ENCODE measurements at regions not wholly inside any gene's neighbourhood (a gene's known extent, or its start where the extent isn't known, plus 50 kb on each side); places are given as distances from the start of the nearest gene placed in this dataset.

DNA sequence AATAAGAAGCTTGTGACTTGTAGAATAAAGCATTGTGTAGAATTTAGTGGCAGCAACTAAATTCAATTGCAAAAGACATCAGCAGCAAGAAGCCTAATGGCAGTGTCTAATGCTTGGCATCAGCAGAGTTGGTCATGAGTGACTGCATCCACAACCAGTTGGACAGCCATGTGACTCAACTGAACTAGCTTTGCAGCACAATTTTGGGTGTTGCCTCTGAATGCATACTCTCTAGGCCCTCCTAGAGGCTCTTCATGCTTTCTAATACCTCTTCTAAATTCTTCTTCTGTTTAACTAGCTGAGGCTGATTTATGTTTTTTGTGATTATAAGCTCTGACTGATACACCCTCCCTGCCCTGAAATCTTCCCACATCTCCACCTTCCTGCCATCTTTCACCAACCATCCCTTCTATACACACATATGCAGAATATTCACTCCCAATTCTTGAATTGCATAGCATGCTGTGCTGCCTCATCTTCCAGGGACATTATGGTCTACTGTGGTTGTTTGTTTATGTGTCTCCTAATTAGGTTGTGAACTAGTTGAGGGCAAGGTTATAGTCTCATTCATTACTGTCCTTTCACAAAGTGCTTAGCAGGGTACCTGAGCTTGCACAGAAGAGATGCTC, 266.7 kb upstream of the GJB5 start:
- TF ChIP-seq, protein P1, sequence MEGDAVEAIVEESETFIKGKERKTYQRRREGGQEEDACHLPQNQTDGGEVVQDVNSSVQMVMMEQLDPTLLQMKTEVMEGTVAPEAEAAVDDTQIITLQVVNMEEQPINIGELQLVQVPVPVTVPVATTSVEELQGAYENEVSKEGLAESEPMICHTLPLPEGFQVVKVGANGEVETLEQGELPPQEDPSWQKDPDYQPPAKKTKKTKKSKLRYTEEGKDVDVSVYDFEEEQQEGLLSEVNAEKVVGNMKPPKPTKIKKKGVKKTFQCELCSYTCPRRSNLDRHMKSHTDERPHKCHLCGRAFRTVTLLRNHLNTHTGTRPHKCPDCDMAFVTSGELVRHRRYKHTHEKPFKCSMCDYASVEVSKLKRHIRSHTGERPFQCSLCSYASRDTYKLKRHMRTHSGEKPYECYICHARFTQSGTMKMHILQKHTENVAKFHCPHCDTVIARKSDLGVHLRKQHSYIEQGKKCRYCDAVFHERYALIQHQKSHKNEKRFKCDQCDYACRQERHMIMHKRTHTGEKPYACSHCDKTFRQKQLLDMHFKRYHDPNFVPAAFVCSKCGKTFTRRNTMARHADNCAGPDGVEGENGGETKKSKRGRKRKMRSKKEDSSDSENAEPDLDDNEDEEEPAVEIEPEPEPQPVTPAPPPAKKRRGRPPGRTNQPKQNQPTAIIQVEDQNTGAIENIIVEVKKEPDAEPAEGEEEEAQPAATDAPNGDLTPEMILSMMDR (IDR thresholded peaks at IDR 0.05): no peak
- TF ChIP-seq POLR2A (IDR thresholded peaks at IDR 0.05): no peak

Measured in adrenal gland (tissue), 5 donors.